ENCODE measurements at regions not wholly inside any gene's neighbourhood (a gene's known extent, or its start where the extent isn't known, plus 50 kb on each side); places are given as distances from the start of the nearest gene placed in this dataset.

DNA sequence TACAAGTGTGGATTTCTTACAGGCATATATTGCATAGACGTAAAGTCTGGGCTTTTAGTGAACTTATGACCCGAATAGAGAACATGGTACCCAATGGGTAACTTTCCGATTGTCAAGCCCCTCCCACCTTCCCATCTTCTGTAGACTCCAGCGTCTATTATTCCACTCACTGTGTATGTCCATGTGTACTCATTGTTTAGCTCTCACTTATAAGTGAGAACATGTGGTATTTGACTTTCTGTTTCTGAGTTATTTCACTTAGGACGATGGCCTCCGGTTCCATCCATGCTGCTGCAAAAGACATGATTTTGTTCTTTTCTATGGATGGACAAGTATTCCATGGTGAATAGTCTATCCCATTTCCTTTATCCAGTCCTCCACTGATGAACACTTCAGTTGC, 306.4 kb downstream of the CD83 start:
- in situ Hi-C loops (cut with MboI; ENCODE audit: low sequenced_read_pairs), result no loop called here

DNA sequence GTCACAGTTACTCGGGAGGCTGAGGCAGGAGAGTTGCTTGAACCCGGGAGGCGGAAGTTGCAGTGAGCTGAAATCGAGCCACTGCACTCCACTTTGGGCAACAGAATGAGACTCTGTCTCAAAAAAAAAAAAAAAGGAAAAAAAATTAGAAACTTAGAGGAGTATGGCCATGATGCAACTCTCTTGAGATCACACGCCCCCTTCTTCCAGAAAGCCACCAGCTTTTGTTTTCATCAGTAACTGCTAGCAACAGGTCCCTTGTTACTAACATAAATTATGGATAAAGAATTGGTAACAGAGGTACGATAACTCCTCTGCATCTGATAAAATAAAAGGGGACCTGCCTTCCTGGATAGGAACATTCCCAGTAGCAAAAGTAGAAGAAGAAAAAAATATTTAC, 308.2 kb downstream of the CD83 start:
- in situ Hi-C loops (cut with MboI; ENCODE audit: low sequenced_read_pairs), result no loop called here

DNA sequence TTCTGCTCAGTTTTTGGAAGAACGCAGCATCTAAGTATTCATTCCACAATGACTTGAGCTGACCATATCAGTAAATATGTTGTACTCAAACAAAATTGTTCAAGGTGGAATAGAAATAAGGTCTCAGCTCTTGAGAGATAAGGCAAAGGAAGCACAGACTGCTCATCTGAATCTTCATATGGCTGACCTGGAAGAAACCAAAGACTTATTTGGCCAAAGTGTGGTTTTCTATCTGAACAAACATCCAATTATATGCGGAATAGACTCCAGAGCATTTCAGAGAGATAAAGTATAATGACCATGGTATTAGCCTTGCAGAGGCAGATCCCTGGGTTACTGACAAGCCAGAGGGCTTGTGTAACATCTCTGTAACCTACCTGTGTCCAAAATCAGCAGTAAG, 308.7 kb downstream of the CD83 start:
- in situ Hi-C loops (cut with MboI; ENCODE audit: low sequenced_read_pairs), result no loop called here

DNA sequence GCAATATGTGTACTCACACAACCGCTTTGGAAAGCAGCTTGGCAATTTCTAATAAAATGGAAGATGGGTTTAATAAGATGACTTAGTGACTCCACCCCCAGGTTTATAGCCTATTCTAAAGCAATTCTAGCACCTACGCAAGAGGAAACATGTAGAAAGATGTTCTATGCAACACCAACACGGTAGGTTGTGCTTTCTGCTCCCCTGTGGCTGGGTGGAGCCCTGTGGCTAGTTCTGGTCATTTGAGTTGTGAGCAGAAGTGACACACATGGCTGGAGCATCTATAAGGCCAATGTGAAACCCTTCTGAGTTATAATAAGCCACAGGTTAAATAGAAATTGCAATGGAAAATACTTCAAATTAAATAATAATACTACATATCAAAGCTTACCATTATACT, 310.7 kb downstream of the CD83 start:
- in situ Hi-C loops (cut with MboI; ENCODE audit: low sequenced_read_pairs), result no loop called here

DNA sequence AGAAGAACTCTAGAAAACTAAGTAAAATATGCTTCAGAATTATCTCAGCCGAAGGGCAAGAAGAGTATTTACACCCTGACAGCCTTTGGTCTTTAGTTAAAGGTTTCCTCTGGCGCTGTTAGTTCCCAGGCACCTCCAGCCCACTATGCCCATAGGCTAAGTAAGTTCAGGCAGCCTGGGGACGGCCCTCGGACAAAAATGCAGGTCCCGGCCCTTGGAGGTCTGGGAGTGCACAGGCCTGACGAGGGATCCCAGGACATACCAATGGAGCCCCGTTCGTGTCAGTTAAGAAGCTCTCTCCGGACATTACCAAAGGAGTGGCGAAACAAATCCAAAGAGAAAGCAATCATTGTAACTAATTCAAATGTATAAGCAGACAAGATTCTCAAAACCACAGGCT, 311.8 kb downstream of the CD83 start:
- in situ Hi-C loops (cut with MboI; ENCODE audit: low sequenced_read_pairs), result no loop called here

DNA sequence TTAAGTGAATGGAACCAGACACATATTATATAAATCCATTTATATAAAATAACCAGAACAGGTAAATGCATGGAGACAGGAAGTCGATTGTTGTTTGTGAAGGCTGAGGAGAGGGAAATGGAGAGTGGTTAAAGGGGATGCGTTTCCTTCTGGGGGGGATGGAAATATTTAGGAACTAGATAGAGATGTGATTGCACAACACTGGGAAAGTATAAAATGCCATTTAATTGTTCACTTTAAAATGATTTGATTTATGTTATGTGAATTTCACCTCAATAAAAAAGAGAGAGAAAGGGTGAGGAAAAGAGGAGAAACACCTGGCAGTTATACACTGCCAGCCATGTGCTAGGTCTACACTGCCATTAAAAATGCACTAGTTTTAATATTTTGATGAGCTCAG, 312.6 kb downstream of the CD83 start:
- in situ Hi-C loops (cut with MboI; ENCODE audit: low sequenced_read_pairs), result no loop called here

DNA sequence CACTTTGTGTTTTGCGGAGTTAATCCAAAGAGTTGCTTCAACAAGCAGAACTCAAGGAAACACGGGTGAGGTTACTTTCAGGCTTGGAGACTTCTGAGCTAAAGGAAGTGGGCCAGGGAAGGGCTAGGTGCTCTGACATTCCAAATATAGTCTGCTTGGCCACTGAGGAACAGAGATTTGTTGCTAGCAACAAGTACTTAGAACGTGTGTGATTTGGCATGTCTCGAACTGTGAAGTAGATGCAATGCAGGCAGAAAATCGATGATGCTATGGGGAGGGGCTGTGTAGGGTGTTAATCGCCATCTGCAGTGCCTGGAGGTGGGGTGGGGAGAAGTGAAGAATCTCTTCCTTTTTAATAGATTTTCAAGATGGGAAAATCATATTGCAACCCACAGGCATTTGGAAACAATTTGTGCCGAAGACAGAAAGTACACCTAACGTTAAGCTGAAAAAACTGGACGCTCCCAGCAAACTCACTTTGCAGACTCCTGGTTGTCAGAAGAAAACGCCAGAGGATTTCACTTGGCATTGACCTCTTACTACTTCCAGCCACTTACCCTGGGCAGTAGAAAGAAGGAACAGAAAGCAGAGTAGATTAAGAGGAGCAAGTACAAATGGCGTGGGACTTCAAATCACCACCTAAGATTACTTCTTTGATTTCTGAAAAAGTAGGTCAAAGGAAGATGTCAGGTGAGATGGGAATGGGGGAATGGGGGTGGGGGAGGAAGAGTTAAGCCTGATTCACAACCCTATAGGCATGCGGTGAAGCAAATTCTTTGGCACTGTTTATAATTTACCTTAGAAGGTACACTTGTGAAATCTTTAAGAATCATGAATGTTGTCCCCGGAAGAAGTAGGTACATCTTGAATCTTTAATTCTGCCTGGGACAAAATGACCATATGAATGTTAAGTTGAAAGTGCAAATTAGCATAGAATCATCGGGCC, 314.1 kb downstream of the CD83 start:
- in situ Hi-C loops (cut with MboI; ENCODE audit: low sequenced_read_pairs), result no loop called here

DNA sequence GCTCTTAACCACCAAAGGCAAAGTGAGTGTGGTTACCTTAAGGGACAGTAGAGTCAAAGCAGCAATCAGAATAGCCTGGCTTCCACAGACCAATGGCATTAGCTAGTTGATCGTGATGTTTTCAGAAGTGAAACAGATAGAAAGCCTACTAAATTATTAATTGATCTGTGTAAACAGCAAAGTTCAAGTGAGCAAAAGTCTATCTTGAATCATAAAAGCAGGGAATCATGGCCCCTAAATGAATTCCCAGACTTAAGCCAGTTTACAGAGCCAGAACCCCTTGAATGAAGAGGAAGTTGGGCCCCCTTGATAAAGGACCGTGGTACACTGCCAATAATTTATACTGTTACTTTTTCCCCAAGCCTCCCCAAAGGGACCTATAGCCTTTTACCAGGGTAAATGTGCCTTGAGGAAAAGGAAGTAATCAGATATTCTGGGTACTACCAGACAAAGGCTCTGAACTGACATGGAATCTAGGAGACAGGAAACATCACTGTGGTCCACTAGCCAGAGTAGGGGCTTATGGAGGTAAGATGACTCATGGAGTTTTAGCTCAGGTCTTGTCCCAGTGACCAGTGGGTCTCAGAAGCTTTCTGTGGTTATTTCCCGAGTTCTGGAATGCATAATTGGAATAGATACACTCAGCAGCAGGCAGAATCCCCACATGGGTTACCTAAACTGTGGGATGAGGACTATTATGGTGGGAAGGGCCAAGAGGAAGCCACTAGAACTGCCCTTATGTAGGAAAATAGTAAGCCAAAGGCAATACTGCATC, 317.5 kb downstream of the CD83 start:
- in situ Hi-C loops (cut with MboI; ENCODE audit: low sequenced_read_pairs), result no loop called here

DNA sequence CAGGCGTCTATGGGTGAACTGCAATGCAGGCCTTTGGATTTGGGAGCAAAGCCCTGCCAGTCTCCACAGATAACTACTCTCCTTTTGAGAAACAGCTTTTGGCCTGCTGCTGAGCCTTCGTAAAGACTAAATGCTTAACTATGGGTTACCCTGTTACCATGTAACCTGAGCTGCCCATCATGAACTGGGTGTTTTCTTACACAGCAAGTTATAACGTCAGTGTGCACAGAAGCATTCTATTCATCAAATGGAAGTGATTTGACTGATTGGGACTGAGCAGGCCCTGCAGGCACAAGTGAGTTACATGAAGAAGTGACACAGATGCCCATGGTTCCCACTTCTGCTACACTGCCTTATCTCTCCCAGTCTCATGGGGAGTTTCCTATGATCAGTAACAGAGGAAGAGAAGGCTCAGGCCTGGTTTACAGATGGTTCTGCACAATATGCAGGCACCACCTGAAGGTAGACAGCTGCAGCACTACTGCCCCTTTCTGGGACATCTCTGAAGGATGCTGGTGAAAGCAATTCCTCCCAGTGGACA, 319.1 kb downstream of the CD83 start:
- in situ Hi-C loops (cut with MboI; ENCODE audit: low sequenced_read_pairs), result no loop called here

DNA sequence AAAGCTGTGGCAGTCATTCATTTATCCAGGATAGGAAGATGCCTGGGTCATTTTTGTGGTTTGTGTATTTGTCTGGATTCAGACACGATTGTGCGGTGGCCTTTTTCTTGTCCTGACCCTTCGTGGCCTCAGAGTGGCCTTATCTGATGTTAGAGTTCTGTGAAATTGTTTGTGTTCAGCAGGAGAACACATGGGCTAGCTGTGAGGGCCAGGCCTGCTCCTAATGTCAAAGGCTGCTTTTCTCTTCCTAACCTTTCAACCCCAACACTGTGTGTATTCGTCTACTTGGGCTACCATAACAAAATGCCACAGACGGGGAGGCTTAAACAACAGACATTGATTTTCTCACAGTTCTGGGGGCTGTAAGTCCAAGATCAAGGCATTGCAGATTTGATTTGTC, 321.8 kb downstream of the CD83 start:
- in situ Hi-C loops (cut with MboI; ENCODE audit: low sequenced_read_pairs), result no loop called here

DNA sequence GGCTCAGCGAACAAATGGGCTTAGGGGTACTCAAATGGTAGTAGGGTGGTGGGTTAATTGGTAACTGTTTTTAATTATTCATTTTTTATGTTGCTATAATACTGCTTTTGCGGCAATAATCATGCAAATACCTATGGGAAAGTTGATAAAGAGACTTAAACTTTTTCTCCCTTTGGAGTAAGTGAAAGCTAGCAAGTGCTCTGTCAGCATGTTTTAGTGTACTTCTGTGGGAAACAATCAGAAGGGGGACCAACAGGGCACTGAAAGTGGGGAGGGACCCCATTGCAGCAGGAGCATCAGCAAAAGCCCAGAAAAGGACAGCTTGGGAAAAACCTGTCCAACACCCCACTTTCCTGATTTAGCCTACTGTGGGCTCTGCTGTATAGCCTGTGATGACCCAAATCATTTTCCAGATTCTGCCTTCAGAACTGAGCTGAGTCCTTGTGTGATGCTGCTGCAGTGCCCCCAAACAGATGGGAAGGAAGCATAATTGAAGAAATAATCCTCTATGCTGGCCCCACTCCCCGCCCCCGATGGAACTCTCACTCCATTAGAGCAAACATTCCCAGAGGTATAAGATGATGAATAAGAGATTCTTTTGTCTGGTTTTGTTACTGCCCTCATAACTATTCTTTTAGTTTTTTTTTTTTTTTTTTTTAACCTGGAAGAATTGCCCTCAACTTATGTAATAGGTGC, 322.8 kb downstream of the CD83 start:
- in situ Hi-C loops (cut with MboI; ENCODE audit: low sequenced_read_pairs), result no loop called here

DNA sequence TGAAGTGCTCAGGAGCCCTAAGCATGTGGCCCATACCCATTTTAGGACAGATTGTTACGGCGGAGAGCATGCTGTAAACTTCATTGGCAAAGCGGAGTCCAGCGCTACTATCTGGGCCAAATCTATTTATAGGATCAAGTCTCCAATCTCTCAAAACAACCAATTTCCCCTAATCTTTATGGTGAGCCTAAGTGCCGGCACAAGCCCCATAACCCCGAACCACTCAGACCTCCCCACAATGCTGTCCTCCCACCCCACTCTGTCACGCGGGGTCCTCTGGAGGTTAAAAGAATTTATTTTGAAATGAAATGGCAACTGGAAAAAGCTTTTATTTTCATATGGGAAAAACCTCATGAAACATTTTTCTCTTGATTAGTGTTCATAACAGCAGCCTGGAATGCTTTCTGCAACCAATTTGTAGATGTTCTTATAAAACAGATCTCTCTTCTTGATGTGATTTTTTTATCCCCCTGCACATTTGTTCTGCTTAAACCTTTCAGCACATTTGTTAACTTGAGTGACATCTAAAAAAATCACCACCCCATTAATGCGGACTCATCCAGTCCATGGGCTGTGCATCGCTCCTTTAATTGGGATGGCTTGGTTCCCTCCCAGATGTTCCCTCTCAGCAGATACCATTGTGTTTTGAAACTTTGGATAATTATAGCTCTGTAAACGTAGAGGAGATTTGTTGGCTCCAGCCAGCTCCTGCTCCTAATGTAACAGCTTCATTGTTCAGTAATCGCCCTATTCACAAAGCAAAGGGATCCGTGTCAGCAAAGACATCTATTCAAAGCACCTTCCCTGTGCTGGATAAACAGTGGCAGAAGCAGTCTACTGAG, 323.6 kb downstream of the CD83 start:
- in situ Hi-C loops (cut with MboI; ENCODE audit: low sequenced_read_pairs), result no loop called here

DNA sequence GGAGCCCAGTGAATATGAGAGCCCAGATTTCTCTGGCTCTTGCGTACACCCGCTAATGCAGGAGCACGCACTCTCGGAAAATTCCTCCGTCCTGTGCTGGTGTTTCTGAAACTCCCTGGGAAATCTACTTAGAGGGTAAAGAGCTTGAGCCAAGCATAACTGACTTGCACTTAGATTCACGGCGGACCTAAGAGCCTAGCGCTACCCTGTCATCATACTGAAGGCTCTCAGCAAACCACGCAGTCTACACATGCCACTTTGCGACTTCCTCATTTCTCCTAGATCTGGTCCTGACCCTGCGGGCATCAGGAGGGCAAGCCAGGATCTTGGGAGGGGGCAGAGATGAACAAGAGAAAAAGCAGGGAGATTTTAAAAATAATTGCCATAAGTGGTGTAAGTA, 324.7 kb downstream of the CD83 start:
- in situ Hi-C loops (cut with MboI; ENCODE audit: low sequenced_read_pairs), result no loop called here

DNA sequence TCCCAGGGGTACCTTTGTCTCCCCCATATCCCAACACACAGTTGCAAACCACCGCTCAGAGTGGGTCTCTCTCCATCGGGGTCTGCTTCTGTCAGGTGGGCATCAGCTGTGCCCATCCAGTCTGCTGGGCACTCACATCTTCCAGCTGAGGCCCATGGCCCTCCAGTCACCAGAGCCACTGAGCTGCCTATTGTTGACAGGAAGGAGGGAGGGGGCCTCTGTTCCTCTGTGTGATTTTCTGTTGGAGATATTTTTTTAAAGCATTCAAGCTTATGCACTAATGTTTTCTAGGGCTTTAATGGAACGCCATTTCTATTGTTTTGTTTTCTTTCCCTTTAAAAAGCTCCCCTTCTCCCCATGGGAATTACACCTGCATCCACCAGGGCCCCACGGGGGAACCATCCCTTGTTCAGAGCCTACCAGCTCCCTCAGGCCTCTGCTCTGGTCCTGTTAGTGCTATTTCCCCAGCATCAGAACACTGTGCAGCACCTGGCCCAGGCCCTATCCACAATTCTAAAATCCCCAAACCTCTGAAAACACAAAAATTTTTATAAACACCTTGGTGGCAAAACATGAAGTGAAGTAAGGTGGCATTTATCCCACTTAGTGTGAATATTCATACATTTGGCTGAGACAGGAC, 326.2 kb downstream of the CD83 start:
- in situ Hi-C loops (cut with MboI; ENCODE audit: low sequenced_read_pairs), result no loop called here

DNA sequence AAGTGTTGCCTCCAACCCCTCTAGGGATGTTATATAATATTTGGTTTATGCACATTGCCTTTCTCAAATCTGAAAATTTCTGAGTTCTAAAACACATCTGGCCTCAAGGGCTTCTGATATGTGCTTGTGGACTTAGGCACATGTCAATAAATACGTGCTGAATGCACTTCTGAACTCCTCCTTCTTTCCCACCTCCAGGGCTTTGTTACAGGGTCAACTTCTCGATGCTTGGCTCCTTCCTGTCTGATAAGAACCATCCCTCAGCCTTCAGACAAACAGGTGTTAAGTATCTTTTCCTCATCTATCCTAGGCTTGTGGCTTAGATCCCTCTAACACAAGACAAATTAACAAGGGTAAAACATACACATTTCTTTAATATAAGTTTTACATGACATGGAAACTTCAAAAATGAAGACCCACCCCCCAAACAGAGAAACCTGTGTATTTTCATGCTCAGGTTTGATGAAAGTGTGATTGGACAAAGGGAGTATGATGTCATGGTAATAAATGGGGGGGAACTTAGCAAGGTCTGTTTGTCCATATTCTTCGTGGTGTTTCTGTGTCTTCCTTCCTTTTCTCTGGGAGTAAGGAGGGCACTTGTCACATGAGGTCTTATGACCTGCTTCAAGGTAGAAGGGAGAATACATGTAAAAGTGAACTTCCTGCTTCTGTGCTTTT, 326.9 kb downstream of the CD83 start:
- in situ Hi-C loops (cut with MboI; ENCODE audit: low sequenced_read_pairs), result no loop called here

DNA sequence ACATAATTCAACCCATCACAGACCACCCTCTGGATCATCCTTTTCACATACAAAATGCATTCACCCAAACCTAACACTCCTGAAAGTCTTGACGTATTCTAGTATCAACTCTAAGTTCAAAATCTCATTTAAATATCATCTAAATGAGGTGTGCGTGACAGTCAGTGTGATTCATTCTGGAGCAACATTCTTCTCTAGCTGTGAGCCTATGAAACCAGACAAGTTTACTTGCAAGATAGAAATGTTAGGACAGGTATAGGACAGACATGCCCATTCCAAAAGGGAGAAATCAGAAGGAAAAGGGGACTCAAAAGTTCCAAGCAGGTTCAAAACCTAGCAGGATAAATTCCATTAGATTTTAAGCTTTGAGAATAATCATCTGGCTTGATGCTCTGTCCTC, 329.7 kb downstream of the CD83 start:
- in situ Hi-C loops (cut with MboI; ENCODE audit: low sequenced_read_pairs), result no loop called here

DNA sequence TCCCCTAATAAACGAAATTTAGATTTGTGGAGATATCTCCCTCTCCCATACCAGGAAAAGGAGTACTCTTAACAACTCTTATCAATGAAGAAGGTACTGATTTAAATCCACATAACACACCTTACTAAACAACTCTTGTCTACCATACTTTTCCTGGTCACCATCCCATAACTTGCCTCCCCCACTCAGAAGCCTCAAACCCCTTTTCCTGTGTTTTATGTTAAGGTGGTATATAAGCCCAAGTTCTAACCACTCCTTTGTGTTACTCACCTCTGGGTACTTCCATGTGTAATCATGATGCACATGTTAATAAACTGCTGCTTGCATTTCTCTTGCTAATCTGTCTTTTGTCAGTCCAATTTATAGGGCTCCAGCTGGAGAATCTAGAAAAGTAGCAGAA, 330.7 kb downstream of the CD83 start:
- in situ Hi-C loops (cut with MboI; ENCODE audit: low sequenced_read_pairs), result no loop called here

DNA sequence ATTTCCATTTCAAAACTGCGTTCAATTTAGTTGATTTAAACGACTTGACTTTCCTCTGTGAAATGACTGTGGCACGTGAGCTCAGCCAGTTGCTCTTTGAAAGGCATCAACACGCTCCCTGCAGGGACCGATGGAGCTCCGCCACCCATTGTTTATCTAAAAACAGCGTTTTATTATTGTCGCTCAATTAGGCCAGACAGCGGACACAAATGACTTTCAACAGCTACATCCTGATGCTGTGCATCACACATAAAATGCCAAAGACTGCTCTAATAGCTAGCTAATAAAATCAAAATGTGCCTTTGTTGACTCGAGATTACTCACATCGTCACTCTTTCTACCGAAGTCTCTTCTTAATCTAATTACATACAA, 332.5 kb downstream of the CD83 start:
- in situ Hi-C loops (cut with MboI; ENCODE audit: low sequenced_read_pairs), result loop anchor here (10.0 kb wide), 1 partner anchor 265 kb away; no protein-coding TSS in a partner anchor

DNA sequence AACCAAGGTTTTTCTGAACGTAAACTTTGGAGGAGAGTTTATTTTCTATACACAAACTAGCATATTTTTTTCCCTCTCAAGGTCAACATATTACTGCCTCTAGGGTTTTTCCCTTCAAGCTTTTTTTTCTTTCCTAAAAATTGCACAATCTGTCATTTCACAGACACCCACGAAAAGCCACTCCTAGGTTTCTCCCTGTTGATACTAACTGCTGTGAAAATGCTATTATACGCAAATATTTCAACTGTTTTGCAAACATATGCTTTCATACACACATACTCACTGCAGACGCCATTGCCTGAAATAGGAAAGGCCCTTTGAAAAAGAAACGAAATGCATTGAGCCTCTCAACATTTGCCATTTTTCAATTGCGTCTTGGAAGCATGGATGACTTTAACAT, 333.0 kb downstream of the CD83 start:
- in situ Hi-C loops (cut with MboI; ENCODE audit: low sequenced_read_pairs), result loop anchor here (10.0 kb wide), 1 partner anchor 264 kb away; no protein-coding TSS in a partner anchor
